ENCODE measurements at regions not wholly inside any gene's neighbourhood (a gene's known extent, or its start where the extent isn't known, plus 50 kb on each side); places are given as distances from the start of the nearest gene placed in this dataset.

DNA sequence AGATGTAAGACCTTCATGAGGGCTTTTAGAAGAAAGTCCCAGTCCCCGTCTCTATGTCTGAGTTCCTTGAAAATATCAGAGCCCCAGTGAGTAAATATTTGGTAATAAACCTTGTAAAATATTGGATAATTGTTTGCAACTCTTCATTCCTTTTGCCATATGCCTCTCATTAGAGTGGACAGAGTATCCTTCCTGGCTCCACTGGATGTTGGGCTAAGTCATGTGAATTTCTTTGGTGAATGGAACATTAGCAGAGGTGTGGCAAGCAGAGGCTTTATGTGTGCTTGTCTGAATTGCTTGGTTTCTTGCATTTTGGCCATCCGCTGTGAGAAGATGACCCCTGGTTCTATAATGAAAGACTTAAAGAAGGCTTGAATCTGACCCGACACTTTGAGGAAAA is 490.3 kb downstream of the METTL15 start:
- no peak overlapping the region for H3K4me3 Mint-ChIP-seq
- no peak for ATAC-seq (ENCODE audit: poor library complexity)

DNA sequence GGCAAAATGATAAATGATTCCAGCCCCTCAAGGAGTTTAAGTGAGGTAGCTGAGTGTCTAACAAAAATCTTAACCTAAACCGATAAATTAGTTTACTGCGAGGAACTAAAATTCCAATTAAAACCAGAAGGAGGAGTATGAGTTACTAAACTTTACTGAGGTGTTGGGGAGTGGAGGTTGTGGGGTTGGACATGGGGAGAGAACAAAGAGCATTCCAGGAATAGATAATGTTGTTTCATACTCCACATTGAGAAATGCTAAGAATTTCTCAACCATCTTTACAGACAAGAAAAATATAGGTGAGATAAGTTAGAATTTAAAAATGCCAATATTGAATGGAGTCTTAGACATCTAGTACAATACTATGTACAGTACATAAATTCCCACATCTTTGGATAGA is 488.6 kb downstream of the METTL15 start:
- TF ChIP-seq, protein P1, sequence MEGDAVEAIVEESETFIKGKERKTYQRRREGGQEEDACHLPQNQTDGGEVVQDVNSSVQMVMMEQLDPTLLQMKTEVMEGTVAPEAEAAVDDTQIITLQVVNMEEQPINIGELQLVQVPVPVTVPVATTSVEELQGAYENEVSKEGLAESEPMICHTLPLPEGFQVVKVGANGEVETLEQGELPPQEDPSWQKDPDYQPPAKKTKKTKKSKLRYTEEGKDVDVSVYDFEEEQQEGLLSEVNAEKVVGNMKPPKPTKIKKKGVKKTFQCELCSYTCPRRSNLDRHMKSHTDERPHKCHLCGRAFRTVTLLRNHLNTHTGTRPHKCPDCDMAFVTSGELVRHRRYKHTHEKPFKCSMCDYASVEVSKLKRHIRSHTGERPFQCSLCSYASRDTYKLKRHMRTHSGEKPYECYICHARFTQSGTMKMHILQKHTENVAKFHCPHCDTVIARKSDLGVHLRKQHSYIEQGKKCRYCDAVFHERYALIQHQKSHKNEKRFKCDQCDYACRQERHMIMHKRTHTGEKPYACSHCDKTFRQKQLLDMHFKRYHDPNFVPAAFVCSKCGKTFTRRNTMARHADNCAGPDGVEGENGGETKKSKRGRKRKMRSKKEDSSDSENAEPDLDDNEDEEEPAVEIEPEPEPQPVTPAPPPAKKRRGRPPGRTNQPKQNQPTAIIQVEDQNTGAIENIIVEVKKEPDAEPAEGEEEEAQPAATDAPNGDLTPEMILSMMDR (IDR thresholded peaks at IDR 0.05), result no peak
- H3K4me3 Mint-ChIP-seq, result no peak overlapping the region
- no peaks in the 10 kb centered on the region for H3K27me3 Mint-ChIP-seq

More for the DNA sequence above, 490.3 kb downstream of the METTL15 start:
- Mint-ChIP-seq H3K27ac (no peak overlapping the region), H3K4me1 (ENCODE audit: low read depth) (no peaks in the 10 kb centered on the region), H3K27me3 (no peaks in the 10 kb centered on the region), H3K36me3 (ENCODE audit: low read depth) (no peaks in the 10 kb centered on the region), H3K9me3 (peaks cover 2% of the 10 kb centered on the region)
- CTCF ChIA-PET, result no interaction called here
- no peaks in the 10 kb centered on the region for H3K4me1 ChIP-seq (ENCODE audit: insufficient read depth, low read length)
- POLR2A ChIA-PET, result no interaction called here
- H3K27ac ChIP-seq (ENCODE audit: low read depth in 1 of 2, low read length in 2 of 2), result no peak overlapping the region
- DNase-seq, result no peak
- intact Hi-C loops (cut with DNase I, micrococcal nuclease), result no loop called here
- no peaks in the 10 kb centered on the region for H3K9me3 ChIP-seq (ENCODE audit: control insufficient read depth in 1 of 2, insufficient read depth in 1 of 2, low read length in 2 of 2)
- no peaks in the 10 kb centered on the region for H3K27me3 ChIP-seq (ENCODE audit: control insufficient read depth in 1 of 2, insufficient read depth in 2 of 2, low read length in 2 of 2)
- H3K36me3 ChIP-seq (ENCODE audit: insufficient read depth, low read length), result no peaks in the 10 kb centered on the region
- TF ChIP-seq, protein P1 (IDR thresholded peaks at IDR 0.05), result no peak
- no peak overlapping the region for H3K4me3 ChIP-seq (ENCODE audit: low read length)

DNA sequence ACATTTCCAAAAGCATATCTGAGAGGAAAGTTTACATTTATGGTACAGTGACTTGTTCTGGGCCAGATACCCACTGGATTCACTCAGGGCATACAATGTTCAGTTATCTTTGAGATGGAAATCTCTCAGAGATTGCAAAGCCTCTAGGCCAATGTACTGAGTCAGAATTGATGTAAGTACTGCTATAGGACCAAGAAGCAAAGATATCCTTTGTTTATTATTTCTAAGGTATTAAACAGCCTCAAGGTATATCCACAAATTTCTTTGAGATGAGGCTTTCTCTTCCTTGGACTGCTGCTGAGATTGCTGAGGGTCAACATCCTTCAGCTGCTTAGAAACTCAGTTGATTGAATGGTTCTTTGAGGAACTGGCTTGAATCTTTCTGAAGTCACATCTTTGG is 484.0 kb downstream of the METTL15 start:
- Mint-ChIP-seq H3K27me3 (no peaks in the 10 kb centered on the region), H3K4me3 (no peak overlapping the region), H3K27ac (no peak overlapping the region), H3K36me3 (ENCODE audit: low read depth) (no peaks in the 10 kb centered on the region), H3K4me1 (ENCODE audit: low read depth) (no peaks in the 10 kb centered on the region), H3K9me3 (no peaks in the 10 kb centered on the region)
- CTCF ChIA-PET, result no interaction called here
- no peaks in the 10 kb centered on the region for H3K27me3 ChIP-seq (ENCODE audit: control insufficient read depth in 1 of 2, insufficient read depth in 2 of 2, low read length in 2 of 2)
- H3K4me3 ChIP-seq (ENCODE audit: low read length), result no peak overlapping the region
- intact Hi-C loops (cut with DNase I, micrococcal nuclease), result no loop called here
- DNase-seq (no peak), ATAC-seq (ENCODE audit: poor library complexity) (no peak)
- POLR2A ChIA-PET, result no interaction called here
- H3K36me3 ChIP-seq (ENCODE audit: insufficient read depth, low read length), result no peaks in the 10 kb centered on the region
- H3K27ac ChIP-seq (ENCODE audit: low read depth in 1 of 2, low read length in 2 of 2), result no peak overlapping the region
- TF ChIP-seq, protein P1 (IDR thresholded peaks at IDR 0.05), result no peak
- no peaks in the 10 kb centered on the region for H3K4me1 ChIP-seq (ENCODE audit: insufficient read depth, low read length)
- H3K9me3 ChIP-seq (ENCODE audit: control insufficient read depth in 1 of 2, insufficient read depth in 1 of 2, low read length in 2 of 2), result no peaks in the 10 kb centered on the region

More for the DNA sequence above, 488.6 kb downstream of the METTL15 start:
- DNase-seq (no peak), ATAC-seq (ENCODE audit: poor library complexity) (no peak)
- Histone ChIP-seq H3K27ac (ENCODE audit: low read depth in 1 of 2, low read length in 2 of 2) (no peak overlapping the region), H3K9me3 (ENCODE audit: control insufficient read depth in 1 of 2, insufficient read depth in 1 of 2, low read length in 2 of 2) (no peaks in the 10 kb centered on the region), H3K36me3 (ENCODE audit: insufficient read depth, low read length) (no peaks in the 10 kb centered on the region), H3K27me3 (ENCODE audit: control insufficient read depth in 1 of 2, insufficient read depth in 2 of 2, low read length in 2 of 2) (no peaks in the 10 kb centered on the region), H3K4me3 (ENCODE audit: low read length) (no peak overlapping the region), H3K4me1 (ENCODE audit: insufficient read depth, low read length) (no peaks in the 10 kb centered on the region)
- no peaks in the 10 kb centered on the region for H3K4me1 Mint-ChIP-seq (ENCODE audit: low read depth)
- H3K9me3 Mint-ChIP-seq, result peaks cover 2% of the 10 kb centered on the region
- ChIA-PET CTCF (no interaction called here), POLR2A (no interaction called here)
- intact Hi-C loops (cut with DNase I, micrococcal nuclease), result no loop called here
- no peaks in the 10 kb centered on the region for H3K36me3 Mint-ChIP-seq (ENCODE audit: low read depth)
- H3K27ac Mint-ChIP-seq, result no peak overlapping the region

Data from CD4-positive, alpha-beta T cell (primary cell).